ENCODE measurements at regions not wholly inside any gene's neighbourhood (a gene's known extent, or its start where the extent isn't known, plus 50 kb on each side); places are given as distances from the start of the nearest gene placed in this dataset.
"Not testable (repeated sequence)": the region's sequence is repeated elsewhere in the genome, so short reads cannot be mapped to it uniquely, and the experiment has no call there.

DNA sequence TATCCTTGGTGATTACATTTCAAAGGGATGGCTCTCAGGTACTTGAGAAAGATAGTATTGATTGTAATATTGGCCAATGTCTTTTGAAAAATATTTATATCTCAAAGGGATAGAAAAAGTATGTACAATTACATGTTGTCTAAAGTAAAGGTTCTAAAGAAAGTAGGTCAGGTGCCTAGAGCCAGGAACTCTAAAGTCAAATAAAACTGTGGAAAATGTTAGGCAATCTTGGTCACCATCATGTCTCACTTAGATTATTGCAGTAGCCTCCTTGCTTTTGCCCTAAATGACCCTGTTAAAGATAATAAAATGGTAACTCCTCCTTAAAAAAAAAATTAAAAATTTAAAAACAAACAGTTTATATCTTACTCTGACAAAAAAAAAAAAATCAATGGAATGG lies 198.5 kb upstream of the ARPP21 start:
- TF ChIP-seq, protein P1, sequence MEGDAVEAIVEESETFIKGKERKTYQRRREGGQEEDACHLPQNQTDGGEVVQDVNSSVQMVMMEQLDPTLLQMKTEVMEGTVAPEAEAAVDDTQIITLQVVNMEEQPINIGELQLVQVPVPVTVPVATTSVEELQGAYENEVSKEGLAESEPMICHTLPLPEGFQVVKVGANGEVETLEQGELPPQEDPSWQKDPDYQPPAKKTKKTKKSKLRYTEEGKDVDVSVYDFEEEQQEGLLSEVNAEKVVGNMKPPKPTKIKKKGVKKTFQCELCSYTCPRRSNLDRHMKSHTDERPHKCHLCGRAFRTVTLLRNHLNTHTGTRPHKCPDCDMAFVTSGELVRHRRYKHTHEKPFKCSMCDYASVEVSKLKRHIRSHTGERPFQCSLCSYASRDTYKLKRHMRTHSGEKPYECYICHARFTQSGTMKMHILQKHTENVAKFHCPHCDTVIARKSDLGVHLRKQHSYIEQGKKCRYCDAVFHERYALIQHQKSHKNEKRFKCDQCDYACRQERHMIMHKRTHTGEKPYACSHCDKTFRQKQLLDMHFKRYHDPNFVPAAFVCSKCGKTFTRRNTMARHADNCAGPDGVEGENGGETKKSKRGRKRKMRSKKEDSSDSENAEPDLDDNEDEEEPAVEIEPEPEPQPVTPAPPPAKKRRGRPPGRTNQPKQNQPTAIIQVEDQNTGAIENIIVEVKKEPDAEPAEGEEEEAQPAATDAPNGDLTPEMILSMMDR (conservative IDR thresholded peaks at IDR 0.05; ENCODE audit: low read depth, low read length) = no peak

GRCh38 chr3:35446896-35447295 lies 192.4 kb upstream of the ARPP21 start:
- DNase-seq (ENCODE audit: low read depth) = no peak
- no peak overlapping the region for H3K4me3 ChIP-seq (ENCODE audit: low read length)
- TF ChIP-seq, protein P1 (conservative IDR thresholded peaks at IDR 0.05; ENCODE audit: low read depth, low read length) = no peak

More for the DNA sequence above, 198.5 kb upstream of the ARPP21 start:
- H3K4me3 ChIP-seq (ENCODE audit: low read length) = no peak overlapping the region
- no peak for DNase-seq (ENCODE audit: low read depth)

DNA sequence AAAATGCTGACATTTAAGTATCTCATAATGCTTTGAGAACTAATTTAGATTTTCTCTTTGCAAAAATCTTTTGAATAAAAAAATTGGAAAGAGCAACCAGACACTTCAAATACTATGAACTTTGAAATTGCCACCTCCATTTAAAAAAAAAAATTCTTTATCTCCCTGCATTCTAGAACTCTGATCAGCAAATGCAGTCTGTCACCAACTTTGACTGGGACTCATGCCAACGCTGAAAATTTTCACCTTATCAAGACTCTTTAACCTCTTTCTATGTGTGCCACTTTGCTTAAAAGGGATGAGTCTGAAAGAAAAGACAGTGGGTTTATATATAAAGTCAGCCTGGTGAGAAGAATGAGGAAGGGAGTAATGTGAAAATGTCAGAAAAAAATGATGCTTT lies 191.2 kb upstream of the ARPP21 start:
- TF ChIP-seq, protein P1 (conservative IDR thresholded peaks at IDR 0.05; ENCODE audit: low read depth, low read length) = no peak
- no peak for DNase-seq (ENCODE audit: low read depth)
- no peak overlapping the region for H3K4me3 ChIP-seq (ENCODE audit: low read length)

DNA sequence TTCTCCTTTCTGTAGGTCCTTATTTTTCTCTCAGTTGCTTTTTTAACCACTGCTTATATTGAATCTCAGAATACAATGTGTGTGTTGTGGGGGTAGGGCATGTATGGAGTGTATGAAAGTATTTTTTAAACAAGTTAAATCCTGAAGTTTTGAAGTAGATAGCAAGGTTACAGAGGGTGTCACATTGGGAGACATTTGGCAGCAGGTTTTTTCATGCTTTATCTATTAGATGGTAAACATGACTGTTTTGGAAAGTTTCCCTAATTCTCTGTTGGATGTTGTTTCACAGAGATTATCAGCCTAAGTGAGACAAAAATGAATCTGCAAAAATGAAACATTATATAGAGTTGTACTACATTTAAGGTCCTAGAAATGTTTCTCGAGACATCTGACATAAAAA lies 190.6 kb upstream of the ARPP21 start:
- DNase-seq (ENCODE audit: low read depth) = no peak
- TF ChIP-seq, protein P1 (conservative IDR thresholded peaks at IDR 0.05; ENCODE audit: low read depth, low read length) = no peak
- H3K4me3 ChIP-seq (ENCODE audit: low read length) = no peak overlapping the region

- not testable (repeated sequence) for DNase-seq (ENCODE audit: low read depth); H3K4me3 ChIP-seq (ENCODE audit: low read length)
These were observed 184.5 kb upstream of the ARPP21 start for GRCh38 chr3:35454819-35455218.

GRCh38 chr3:35473956-35474355 lies 165.4 kb upstream of the ARPP21 start:
- TF ChIP-seq, protein P1 (conservative IDR thresholded peaks at IDR 0.05; ENCODE audit: low read depth, low read length) = no peak
- DNase-seq (ENCODE audit: low read depth) = no peak

DNA sequence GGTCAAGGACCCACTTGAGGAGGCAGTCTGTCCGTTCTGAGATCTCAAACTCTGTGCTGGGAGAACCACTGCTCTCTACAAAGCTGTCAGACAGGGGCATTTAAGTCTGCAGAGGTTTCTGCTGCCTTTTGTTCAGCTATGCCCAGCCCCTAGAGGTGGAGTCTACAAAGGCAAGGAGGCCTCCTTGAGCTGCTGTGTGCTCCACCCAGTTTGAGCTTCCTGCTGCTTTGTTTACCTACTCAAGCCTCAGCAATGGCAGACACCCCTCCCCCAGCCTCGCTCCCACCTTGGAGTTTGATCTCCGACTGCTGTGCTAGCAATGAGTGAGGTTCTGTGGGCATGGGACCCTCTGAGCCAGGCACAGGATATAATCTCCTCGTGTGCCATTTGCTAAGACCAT lies 156.8 kb upstream of the ARPP21 start:
- H3K4me3 ChIP-seq (ENCODE audit: low read length); DNase-seq (ENCODE audit: low read depth): not testable (repeated sequence)

More at GRCh38 chr3:35473956-35474355, 165.4 kb upstream of the ARPP21 start:
- no peak overlapping the region for H3K4me3 ChIP-seq (ENCODE audit: low read length)

- TF ChIP-seq, protein P1 (conservative IDR thresholded peaks at IDR 0.05; ENCODE audit: low read depth, low read length) = no peak
- no peak overlapping the region for H3K4me3 ChIP-seq (ENCODE audit: low read length)
- DNase-seq (ENCODE audit: low read depth) = no peak
These were observed 156.2 kb upstream of the ARPP21 start for GRCh38 chr3:35483131-35483530.

All from retinal pigment epithelial cell (primary cell).